ENCODE measurements at regions not wholly inside any gene's neighbourhood (a gene's known extent, or its start where the extent isn't known, plus 50 kb on each side); places are given as distances from the start of the nearest gene placed in this dataset.

DNA sequence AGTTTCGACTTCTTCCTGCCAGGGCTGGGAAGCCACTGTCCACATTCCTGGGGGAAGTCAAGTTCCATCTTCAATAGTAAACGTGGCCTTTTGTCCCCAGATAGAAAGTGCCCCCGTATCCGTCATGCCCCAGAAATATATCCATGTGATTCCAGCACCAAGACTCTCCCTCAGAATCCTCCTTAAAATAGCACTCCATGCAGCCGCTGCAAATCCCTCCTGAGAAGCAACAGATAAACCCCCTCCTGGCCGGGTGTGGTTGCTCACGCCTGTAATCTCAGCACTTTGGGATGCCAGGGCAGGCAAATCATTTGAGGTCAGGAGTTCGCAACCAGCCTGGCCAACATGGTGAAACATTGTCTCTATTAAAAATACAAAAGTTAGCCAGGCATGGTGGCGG lies 126.1 kb downstream of the OLFM1 start:
- TF ChIP-seq, protein P1, sequence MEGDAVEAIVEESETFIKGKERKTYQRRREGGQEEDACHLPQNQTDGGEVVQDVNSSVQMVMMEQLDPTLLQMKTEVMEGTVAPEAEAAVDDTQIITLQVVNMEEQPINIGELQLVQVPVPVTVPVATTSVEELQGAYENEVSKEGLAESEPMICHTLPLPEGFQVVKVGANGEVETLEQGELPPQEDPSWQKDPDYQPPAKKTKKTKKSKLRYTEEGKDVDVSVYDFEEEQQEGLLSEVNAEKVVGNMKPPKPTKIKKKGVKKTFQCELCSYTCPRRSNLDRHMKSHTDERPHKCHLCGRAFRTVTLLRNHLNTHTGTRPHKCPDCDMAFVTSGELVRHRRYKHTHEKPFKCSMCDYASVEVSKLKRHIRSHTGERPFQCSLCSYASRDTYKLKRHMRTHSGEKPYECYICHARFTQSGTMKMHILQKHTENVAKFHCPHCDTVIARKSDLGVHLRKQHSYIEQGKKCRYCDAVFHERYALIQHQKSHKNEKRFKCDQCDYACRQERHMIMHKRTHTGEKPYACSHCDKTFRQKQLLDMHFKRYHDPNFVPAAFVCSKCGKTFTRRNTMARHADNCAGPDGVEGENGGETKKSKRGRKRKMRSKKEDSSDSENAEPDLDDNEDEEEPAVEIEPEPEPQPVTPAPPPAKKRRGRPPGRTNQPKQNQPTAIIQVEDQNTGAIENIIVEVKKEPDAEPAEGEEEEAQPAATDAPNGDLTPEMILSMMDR (IDR thresholded peaks at IDR 0.05): no peak

- TF ChIP-seq, protein P1 (IDR thresholded peaks at IDR 0.05): no peak
These were observed 126.7 kb downstream of the OLFM1 start for GRCh38 chr9:135214054-135214640.

DNA sequence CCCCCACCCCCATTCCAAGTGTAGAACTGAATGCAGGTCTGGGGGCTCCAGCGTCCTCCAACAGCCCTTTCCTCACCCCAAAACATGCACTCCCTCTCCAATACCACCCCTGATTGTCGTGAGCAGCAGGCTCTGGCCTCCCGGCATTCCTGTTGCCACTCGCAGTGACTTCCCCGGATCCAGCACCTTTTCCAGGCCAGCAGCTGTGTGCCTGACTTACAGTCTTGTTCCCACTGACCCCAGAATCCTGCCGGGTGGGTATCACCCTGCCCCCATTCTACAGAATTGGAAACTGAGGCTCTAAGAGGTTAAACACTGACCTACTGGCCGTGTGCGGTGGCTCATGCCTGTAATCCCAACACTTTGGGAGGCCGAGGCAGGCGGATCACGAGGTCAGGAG lies 127.2 kb downstream of the OLFM1 start:
- TF ChIP-seq, protein P1 (IDR thresholded peaks at IDR 0.05): no peak

DNA sequence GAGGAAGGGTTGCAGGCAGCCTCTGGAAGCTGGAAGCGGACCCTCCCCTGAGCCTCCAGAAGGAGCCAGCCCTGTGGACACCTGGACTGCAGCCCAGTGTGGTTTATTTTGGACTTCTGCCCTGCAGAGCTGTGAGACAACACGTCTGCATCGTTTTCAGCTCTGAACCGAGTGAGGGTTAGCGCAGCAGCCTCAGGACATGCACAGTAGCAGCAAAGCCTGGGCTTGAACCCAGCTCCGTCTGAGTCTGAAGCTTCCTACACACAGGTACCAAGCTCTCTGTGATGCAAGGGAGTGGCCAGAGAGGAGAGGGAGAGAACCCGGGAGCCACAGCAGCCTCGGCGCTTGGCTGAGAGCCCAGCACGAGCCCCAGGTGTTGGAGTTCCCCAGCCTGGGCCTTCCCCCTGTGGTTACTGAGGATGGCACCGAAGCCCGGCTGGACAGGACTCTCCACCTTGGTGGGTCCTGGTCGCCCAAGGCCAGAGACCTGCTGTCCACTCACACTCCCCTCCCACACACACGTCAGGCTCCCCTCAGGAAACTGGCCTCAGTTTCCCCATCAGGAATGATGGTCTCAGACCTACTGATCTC lies 128.2 kb downstream of the OLFM1 start:
- TF ChIP-seq, protein P1 (IDR thresholded peaks at IDR 0.05): no peak

DNA sequence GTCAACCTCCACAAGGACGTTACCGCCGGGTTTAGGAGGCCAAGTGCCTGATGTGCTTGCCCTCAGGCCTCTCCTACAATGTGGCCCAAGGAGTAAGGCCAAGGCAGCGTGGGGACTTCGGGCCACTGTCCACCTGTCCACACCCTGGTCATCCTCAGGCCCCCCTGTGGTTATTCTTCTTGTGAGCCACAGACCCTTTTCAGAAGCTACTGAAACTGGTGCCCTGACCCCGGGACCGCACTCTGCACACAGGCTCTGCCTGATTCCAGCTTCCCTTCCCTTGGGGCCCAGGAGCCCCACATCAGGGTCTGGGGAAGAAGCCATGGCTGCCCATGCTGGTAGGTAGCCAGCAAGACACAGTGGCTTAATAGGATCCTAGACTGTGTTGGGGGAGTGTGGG lies 128.8 kb downstream of the OLFM1 start:
- TF ChIP-seq, protein P1 (IDR thresholded peaks at IDR 0.05): no peak

DNA sequence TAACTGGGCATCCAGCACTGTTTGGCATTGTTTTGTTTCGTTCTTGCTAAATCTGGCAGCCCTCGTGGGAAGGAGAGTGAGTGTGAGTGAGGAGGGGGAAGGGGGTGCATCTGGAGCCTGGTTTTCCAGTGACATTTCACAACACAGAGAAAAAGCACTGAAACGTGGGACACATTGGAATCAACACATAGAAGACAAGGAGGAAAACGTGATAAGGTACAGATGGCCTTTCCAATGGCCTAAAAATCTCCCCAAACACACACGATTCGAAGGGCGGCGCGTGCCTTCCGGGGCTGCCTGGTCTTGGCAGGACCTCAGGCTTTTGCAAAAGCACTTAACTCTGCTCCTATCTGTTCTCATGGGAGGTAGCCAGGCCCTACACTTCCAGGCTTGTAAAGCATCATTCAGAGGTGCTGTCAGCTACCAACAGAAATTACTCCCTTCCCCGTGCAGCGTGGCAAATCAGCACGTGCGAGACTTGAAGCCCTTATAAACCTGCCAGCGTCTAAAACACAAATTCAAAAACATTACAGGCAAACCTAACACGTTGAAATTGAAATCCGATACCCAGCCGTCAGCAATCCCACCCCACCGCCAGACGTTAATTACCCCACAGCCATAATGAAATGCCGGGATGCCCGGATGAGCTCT lies 129.4 kb downstream of the OLFM1 start:
- TF ChIP-seq, protein P1 (IDR thresholded peaks at IDR 0.05): no peak

DNA sequence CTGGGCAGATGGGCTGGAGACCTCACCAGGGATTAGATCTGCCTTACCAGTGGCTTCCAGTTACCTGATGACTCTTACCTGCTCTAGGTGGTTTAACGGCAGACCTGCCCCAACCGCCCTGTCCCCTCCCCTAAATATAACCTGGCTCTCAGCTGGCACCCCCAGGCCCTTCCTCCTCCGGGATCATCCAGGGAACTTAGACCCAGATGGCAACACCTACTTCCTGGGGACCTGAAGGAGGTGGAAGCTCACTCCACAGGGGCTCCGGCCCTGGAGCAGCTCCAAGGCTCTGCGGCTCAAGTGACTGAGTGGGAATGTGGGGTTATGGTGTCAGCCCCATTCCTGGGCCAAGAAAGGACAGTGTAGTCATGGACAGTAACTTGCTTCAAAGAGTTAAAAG lies 130.4 kb downstream of the OLFM1 start:
- TF ChIP-seq, protein P1 (IDR thresholded peaks at IDR 0.05): no peak

Data from LNCAP (cell line).